ENCODE measurements at regions not wholly inside any gene's neighbourhood (a gene's known extent, or its start where the extent isn't known, plus 50 kb on each side); places are given as distances from the start of the nearest gene placed in this dataset.

DNA sequence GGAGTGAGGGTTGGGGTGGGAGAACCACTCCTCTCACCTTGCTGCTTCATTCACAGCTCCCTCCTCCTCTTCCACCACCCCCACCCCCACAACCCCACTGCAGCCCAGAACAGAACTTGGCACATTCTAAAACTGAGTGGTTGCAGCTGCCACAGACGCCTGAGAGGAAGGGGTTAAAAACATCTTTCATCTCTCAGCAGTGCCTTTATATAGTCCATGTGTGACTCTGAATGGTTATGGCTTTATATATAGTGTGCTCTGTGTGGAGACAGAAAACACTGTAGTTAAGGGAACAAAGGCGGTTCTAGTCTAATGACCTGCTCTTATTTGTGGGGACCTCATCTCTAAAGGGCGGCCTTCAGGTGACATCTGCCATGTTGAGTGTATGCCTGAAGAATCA, 144.8 kb downstream of the BCOR start:
- intact Hi-C loops (cut with micrococcal nuclease) = no loop called here

DNA sequence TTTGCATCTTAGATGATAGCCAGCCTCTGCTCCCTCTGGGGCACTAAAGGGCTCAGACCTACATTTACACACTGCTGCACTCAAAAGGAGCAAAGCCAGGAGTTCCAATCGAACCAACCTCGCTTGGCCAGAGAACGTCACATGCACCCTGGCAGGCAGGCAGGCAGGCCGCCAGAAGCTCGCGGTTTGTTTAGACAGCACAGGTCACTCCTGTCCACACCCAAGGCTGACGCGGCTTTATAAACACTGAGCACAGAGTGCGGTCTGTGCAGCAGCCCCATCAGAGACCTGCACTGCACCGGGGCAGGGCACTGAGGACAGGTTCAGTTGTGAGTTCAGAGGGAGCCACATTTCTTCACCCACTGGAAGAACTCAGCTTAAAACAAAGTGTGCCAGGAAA, 143.9 kb downstream of the BCOR start:
- intact Hi-C loops (cut with micrococcal nuclease) = no loop called here

DNA sequence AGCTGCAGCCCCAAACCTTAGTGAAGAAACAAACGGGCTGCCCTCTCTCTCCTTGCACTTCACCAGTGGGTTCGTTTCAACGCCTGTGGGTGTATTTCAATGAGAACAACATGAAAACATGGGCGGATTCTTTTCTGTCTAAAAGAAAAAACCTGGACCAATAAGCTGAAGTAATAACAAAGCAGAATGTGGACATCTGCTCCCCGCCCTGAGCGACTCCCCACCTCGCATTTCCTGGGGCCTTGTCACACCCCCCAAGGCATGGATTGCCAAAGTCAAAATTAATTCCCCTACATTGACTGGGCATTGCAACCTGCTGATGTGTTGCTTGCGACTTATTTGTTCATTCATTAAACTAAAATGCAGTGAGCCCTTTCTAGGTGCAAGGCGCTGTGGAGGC, 142.9 kb downstream of the BCOR start:
- intact Hi-C loops (cut with micrococcal nuclease) = no loop called here

- intact Hi-C loops (cut with micrococcal nuclease) = no loop called here
Measured at GRCh38 chrX:39955625-39956024, 142.1 kb downstream of the BCOR start.

GRCh38 chrX:39956803-39957394, 140.9 kb downstream of the BCOR start:
- intact Hi-C loops (cut with micrococcal nuclease) = no loop called here

DNA sequence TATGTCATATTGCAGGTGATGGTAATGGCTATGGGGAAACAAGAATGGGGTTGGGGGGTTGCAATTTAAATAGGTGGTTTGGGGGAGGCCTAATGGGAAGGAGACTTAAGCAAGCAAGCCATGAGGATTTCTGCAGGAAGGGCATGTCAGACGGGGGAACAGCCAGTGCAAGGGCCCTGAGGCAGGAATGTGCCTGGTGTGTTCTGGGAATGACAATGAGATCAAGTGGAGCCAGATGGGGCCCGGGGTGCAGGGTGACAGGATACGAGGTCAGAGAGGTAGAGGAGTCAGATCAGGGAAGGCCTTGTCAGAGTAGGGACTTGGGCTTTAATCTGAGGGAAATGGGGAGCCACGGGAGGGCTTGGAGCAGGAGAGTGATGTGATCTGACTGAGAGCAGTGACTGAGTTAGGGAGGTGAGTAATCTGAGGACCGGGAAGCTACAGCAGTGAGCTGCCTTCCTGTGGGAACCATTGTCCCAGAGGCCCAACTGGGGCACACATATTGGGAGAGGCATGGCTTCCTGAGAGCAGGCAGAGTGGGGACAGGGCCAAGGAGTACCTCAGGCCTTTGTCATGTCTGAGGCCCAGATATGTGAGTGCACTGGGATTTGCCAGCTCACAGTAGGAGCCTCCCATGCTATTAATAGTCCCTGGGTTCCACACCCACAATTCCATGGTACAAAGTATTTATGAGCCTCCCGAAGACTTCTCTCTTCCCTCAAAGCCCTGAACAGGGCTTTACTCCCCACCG, 139.8 kb downstream of the BCOR start:
- intact Hi-C loops (cut with micrococcal nuclease) = no loop called here

DNA sequence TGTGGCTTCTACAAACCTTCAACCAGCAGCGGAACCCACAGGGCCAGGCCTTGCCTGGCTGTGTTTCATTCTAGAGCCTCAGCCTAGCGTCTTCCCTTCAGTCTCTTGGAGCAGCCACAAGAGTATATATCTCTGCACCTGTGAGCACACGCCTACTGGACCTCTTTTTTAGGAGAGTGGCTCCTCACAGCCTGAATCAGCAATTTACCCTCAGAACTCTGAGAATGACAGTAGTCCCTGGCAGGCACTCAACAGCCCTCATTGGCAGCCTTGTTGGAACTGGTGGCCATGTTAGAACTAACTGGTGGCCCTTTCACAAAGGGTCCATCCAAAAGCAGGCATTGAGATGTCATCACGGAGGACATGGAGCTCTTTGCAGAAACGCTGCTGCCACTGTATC, 138.9 kb downstream of the BCOR start:
- intact Hi-C loops (cut with micrococcal nuclease) = no loop called here

- intact Hi-C loops (cut with micrococcal nuclease) = no loop called here
Measured at GRCh38 chrX:39960219-39960618, 137.5 kb downstream of the BCOR start.

DNA sequence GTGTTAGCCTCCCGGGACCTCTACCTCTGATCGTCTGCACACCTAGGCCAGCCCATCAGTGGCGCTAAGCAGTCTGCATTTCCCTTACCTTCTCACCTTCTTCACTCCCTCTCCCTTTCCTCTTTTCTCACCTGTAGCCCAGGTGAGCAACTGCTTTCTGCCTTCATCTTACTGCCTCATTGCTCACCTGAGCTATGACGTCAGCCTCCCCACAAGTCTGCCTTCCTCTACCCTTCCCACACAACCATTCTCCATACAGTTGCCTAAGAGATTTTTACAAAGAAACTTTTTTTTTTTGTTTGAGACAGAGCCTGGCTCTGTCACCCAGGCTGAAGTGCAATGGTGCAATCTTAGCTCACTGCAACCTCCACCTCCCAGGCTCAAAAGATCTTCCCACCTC, 136.3 kb downstream of the BCOR start:
- intact Hi-C loops (cut with micrococcal nuclease) = no loop called here

DNA sequence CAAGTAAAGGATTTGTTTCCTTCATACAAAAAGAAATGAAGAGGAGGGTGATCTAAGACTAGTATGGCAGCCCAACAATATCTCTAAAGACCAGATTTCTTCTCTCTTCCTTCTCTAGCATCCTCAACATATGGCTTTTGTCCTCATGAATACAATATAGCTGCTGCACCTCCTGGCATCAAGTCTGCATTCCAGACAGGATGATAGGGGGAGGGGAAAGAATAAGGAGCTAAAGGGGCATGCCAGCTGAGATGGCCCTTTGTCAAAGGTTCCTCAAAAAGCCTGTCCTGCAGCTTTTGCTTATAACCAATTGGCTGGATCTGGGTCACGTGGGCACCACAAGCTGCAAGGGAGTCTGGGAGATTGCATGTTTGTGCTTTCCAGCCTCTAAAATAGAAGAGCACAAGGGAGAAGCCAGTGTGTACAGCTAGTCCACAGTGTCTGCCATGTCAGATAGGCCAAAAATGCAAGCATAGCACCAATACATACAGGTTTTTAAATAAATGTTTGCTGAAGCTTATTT, 132.6 kb downstream of the BCOR start:
- intact Hi-C loops (cut with micrococcal nuclease) = no loop called here

- intact Hi-C loops (cut with micrococcal nuclease) = no loop called here
Measured at GRCh38 chrX:39966176-39966575, 131.6 kb downstream of the BCOR start.

- intact Hi-C loops (cut with micrococcal nuclease) = no loop called here
Measured at GRCh38 chrX:39967348-39967747, 130.4 kb downstream of the BCOR start.

DNA sequence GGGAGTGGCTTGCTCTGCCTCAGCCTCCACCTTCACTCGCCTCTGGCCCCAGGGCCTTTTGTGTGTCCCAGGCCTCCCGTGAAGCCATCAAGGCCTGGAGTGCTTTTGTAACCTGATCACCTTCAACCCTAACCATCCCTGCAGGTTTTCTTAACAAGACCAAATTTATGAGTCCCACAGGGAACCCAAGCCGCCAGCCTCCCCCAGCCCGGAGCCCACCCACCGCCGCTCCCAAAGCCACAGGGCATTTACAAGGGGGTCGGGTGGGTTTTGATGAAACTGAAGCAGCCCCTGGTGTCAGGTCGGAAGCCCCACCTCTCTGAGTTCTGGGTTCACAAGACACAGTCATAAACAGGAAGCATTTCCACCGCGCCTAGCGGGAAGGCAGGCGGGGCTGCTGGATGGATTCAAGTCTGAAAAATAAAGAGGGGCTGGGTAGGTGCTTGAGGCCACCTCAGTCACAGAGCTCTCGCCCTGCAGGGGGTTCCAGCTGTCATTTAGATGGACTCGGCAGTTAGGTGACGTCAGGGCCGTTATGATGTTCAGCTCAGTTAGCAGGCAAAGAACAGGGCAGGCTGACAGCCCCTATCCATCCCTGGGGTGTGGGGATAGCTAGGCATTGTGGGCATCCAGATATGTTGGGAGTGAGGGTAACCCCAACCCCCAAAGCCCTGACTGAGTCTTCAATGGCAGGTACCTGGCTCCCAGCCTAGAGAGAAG, 128.5 kb downstream of the BCOR start:
- intact Hi-C loops (cut with micrococcal nuclease) = no loop called here

DNA sequence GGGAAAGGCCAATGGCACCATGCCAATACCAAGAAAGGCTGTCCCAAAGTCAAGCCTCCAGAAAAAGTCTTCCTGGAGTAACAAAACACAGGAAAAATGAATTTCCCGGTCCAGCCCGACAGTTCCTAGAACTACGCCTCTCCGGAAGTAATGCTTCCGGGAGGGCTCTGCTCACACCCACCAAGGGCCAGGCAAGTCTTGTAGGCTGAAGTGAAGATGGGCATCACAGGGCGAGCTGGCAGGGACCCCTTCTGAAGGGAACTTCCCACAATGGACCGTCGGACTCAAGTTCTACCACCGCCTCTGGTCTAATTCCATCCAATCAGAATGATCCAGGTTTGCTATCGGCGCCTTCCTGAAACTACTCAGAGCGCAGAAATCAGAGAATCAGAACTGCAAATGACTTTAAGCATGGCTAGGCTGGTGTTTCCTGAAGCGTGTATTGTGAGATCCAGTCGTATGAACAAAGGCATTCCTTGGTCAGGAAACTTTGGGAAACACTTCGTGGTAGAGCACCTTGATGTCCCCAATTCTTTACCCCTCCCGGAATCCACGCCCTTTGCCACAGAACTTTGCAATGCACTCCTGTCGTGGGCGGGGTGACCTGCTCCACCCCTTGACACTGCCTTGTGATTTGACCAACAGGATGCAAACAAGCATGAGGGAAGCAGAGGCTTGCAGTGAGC, 127.8 kb downstream of the BCOR start:
- intact Hi-C loops (cut with micrococcal nuclease) = no loop called here

DNA sequence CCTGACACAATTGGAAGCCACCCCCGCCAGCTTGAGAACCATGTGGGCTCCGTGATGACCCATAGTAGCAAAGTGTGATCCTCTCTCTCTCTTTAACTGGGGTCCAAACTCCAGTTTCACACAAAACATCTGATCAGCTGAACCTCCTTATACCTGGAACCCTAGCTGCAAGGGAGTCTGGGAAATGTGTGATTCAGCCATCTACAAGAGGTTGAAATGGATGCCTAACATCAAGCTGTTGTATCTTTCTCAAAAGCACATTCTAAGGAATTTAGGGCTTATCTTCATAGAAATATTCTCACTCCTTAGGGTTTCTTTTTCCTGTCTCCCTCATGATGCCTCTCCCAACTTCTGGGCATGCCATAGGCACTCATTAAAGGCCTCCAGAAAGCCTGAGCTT, 126.0 kb downstream of the BCOR start:
- intact Hi-C loops (cut with micrococcal nuclease) = no loop called here

GRCh38 chrX:39972340-39972739, 125.4 kb downstream of the BCOR start:
- intact Hi-C loops (cut with micrococcal nuclease) = no loop called here

- intact Hi-C loops (cut with micrococcal nuclease) = no loop called here
Measured at GRCh38 chrX:39973810-39974209, 123.9 kb downstream of the BCOR start.

DNA sequence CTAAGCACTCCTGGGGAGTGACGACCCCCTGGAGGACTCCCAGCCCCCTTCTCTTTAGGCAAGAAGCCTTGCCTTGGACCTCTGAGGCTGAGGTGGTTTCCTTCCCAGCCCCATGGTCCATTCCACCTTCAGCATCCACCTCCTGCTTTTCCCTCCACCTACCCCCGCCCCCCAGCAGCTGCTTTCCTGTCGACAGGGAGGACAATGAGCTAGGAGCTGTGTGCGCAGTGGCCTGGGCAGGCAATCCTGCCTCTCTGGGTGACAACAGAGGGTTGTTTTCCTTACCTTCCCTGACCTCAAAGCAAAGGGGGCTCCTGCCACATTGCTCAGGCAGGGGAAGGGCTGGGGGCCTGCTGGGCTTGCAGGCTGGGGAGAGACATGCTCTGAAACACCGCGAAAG, 123.5 kb downstream of the BCOR start:
- intact Hi-C loops (cut with micrococcal nuclease) = no loop called here

GRCh38 chrX:39975101-39975925, 122.4 kb downstream of the BCOR start:
- intact Hi-C loops (cut with micrococcal nuclease) = no loop called here

DNA sequence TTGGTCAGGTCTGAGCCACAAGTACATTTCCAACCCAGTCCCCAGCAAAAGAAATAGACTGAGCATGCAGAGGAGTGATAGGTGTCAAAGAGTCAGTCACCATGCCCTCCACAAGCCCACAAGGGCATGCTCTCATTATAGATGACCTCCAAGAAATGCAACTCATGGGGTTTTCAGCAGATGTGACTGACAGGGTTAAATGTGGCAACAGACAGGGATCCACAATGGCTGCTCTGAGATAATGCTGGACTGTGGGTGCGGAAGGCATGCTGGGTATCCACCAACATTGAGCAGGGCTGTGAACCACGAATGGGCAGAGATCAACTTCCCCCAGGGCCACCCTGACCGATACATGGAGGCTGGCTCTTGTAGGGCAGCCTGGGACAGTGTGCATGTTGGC, 115.8 kb downstream of the BCOR start:
- intact Hi-C loops (cut with micrococcal nuclease) = no loop called here

DNA sequence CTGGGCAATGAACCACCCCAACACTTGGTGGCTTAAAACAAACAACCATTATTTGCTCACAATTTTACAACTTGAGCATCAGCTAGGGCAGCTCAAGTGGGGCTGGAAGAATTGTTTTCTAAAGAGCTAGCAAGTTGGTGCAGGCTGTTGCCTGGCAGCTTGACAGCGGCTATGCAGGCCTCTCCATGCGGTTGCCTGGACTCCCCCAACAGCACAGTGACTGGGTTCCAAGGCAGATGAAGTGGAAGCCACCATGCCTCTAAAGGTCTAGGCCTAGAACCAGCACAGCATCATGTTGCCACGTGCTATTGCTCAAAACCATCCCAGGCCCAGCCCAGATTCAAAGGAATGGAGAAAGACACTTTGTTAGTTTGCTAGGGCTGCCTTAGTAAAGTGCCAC, 114.8 kb downstream of the BCOR start:
- intact Hi-C loops (cut with micrococcal nuclease) = no loop called here
